ENCODE measurements at regions not wholly inside any gene's neighbourhood (a gene's known extent, or its start where the extent isn't known, plus 50 kb on each side); places are given as distances from the start of the nearest gene placed in this dataset.

DNA sequence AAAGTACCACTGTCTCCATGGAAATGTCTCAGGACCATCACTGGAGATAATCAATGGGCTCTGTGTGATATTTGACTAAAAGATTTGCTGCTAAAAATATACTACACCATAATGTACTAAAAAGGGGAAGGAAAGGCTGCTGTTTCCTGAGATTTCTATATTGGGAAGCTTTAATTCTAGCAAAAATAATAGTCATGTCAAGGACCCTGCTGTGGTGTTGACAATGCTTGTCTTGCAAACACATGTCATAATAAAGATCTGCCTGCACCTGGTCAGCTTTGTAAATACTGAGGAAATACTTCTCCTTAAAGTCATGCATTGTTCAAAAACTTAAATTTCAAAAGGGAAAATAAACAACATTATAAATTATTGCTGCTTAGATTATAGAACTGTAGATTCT lies 417.9 kb downstream of the GPM6A start:
- Histone ChIP-seq H4K20me1 (ENCODE audit: insufficient read depth) (no peaks in the 10 kb centered on the region), H3K9me3 (ENCODE audit: control insufficient read depth in 1 of 2, insufficient read depth in 1 of 2, low read depth in 1 of 2, low read length in 2 of 2) (no peaks in the 10 kb centered on the region), H3K9ac (ENCODE audit: low read length) (no peak overlapping the region), H3K27ac (ENCODE audit: low read depth, low read length) (no peak overlapping the region), H3K4me3 (replicated peaks in 1 of 2; ENCODE audit: low read depth in 1 of 2, low read length in 2 of 2) (no peak overlapping the region), H3K27me3 (ENCODE audit: insufficient read depth, low read length) (no peaks in the 10 kb centered on the region), H3K79me2 (ENCODE audit: insufficient read depth, low read length) (no peaks in the 10 kb centered on the region), H3K9me2 (ENCODE audit: insufficient read depth) (no peaks in the 10 kb centered on the region), H3K4me2 (ENCODE audit: low read length) (no peak overlapping the region), H3K36me3 (ENCODE audit: control insufficient read depth in 1 of 2, insufficient read depth in 2 of 2, low read length in 2 of 2) (no peaks in the 10 kb centered on the region; a peak in 1 of 4 replicates), H3K4me1 (ENCODE audit: control insufficient read depth in 1 of 2, insufficient read depth in 2 of 2, low read length in 2 of 2) (no peaks in the 10 kb centered on the region), H2AFZ (ENCODE audit: low read depth, low read length, poor library complexity, severe bottlenecking) (no peak overlapping the region)
- CTCF ChIA-PET: no interaction called here
- no peak for ATAC-seq
- intact Hi-C loops (cut with micrococcal nuclease): no loop called here
- no TSS peak for BruUV-seq (replicated peaks)
- DNase-seq (ENCODE audit: low read depth, low spot score): no peak
- POLR2A ChIA-PET: no interaction called here
- no peak for TF ChIP-seq TCF7L2 (IDR thresholded peaks at IDR 0.05; ENCODE audit: borderline replicate concordance, extremely low read depth, insufficient read depth, insufficient read length)
- no peak for TF ChIP-seq SRF (IDR thresholded peaks at IDR 0.05; ENCODE audit: low read depth)
- TF ChIP-seq CEBPB (IDR thresholded peaks at IDR 0.05; ENCODE audit: low read depth): no peak
- no peak for TF ChIP-seq ZBTB33 (IDR thresholded peaks at IDR 0.05; ENCODE audit: extremely low read depth, insufficient replicate concordance, low read length)
- TF ChIP-seq, protein P1, sequence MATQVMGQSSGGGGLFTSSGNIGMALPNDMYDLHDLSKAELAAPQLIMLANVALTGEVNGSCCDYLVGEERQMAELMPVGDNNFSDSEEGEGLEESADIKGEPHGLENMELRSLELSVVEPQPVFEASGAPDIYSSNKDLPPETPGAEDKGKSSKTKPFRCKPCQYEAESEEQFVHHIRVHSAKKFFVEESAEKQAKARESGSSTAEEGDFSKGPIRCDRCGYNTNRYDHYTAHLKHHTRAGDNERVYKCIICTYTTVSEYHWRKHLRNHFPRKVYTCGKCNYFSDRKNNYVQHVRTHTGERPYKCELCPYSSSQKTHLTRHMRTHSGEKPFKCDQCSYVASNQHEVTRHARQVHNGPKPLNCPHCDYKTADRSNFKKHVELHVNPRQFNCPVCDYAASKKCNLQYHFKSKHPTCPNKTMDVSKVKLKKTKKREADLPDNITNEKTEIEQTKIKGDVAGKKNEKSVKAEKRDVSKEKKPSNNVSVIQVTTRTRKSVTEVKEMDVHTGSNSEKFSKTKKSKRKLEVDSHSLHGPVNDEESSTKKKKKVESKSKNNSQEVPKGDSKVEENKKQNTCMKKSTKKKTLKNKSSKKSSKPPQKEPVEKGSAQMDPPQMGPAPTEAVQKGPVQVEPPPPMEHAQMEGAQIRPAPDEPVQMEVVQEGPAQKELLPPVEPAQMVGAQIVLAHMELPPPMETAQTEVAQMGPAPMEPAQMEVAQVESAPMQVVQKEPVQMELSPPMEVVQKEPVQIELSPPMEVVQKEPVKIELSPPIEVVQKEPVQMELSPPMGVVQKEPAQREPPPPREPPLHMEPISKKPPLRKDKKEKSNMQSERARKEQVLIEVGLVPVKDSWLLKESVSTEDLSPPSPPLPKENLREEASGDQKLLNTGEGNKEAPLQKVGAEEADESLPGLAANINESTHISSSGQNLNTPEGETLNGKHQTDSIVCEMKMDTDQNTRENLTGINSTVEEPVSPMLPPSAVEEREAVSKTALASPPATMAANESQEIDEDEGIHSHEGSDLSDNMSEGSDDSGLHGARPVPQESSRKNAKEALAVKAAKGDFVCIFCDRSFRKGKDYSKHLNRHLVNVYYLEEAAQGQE (IDR thresholded peaks at IDR 0.05; ENCODE audit: low read depth): no peak
- no peak for TF ChIP-seq JUND (IDR thresholded peaks at IDR 0.05)
- TF ChIP-seq EGR1 (IDR thresholded peaks at IDR 0.05; ENCODE audit: low read depth): no peak
- TF ChIP-seq CBX3 (IDR thresholded peaks at IDR 0.05; ENCODE audit: low read depth): no peak
- no peak for TF ChIP-seq EZH2 (IDR thresholded peaks at IDR 0.05)
- TF ChIP-seq ELF1 (IDR thresholded peaks at IDR 0.05; ENCODE audit: borderline replicate concordance, low read depth): no peak
- TF ChIP-seq EZH2phosphoT487 (IDR thresholded peaks at IDR 0.05; ENCODE audit: borderline replicate concordance): no peak
- TF ChIP-seq RAD21 (IDR thresholded peaks at IDR 0.05; ENCODE audit: low read depth): no peak
- RAD21 ChIA-PET (ENCODE audit: low non-redundant PET in 1 of 2, low total read pairs in 2 of 2, uncharacterized antibody in 2 of 2, unreplicated experiment in 2 of 2): no interaction called here
